ENCODE measurements at regions not wholly inside any gene's neighbourhood (a gene's known extent, or its start where the extent isn't known, plus 50 kb on each side); places are given as distances from the start of the nearest gene placed in this dataset.

- TF ChIP-seq CTCF (IDR thresholded peaks at IDR 0.05) (no peak), RELA (CRISPR knock-in tag; IDR thresholded peaks at IDR 0.05; ENCODE audit: borderline replicate concordance) (no peak), ZNF416 (CRISPR knock-in tag; IDR thresholded peaks at IDR 0.05) (no peak), ZNF423 (CRISPR knock-in tag; IDR thresholded peaks at IDR 0.05) (no peak), CREB1 (CRISPR knock-in tag; IDR thresholded peaks at IDR 0.05) (no peak), OVOL2 (CRISPR knock-in tag; IDR thresholded peaks at IDR 0.05; ENCODE audit: borderline replicate concordance) (no peak), NFYB (CRISPR knock-in tag; conservative IDR thresholded peaks at IDR 0.05; ENCODE audit: low read depth) (no peak), ATF6 (CRISPR knock-in tag; IDR thresholded peaks at IDR 0.05) (no peak)
Measured at GRCh38 chr1:82790556-82790955, 989.8 kb downstream of the ADGRL2 start.
